K562 (cell line): ENCODE measurements at regions not wholly inside any gene's neighbourhood (a gene's known extent, or its start where the extent isn't known, plus 50 kb on each side); places are given as distances from the start of the nearest gene placed in this dataset.

Experiments used
- ATAC-seq: fragments of 200-7000 bp; cut with Tn5 transposase; 3 replicates; pipeline ENCODE4 v1.9.1; 2020; ENCODE audit warnings: moderate library complexity
- BruUV-seq: library from RNA; stranded (reverse); fragments of 400-500 nt; replicated peaks from 2 replicates; lab custom pipeline; 2021; lab: Mats Ljungman, UMichigan
- CTCF ChIA-PET: fragments of 300-600 bp; formaldehyde crosslinking; extraction: SDS; loops from one replicate; lab custom pipeline; 2021; ENCODE audit warnings: low intra/inter-chr PET ratio; lab: Yijun Ruan, JAX
- POLR2A ChIA-PET: fragments of 300-600, 350-650 bp; sonication (Branson Sonifier 250); formaldehyde crosslinking; extraction: SDS; loops from one replicate; lab custom pipeline; 2021; ENCODE audit warnings: antibody characterized with exemption, inconsistent platforms; lab: Yijun Ruan, JAX
- DNase-seq, 4 experiments: peaks; one replicate each; pipeline versions ENCODE4 v3.0.0 to v3.0.0-alpha.2; 2011 to 2018; ENCODE audit warnings: low spot score in 3 of 4, mixed read lengths in 3 of 4; ENCODE audit errors: extremely low read depth in 1 of 4
- FAIRE-seq: peaks from 2 replicates; lab custom pipeline; 2011; peaks lifted over from hg19 to GRCh38; lab: Jason Lieb, UNC
- H2AFZ ChIP-seq: 2 replicates; pipeline ENCODE4 v1.6.0; 2011; ENCODE audit warnings: low read depth, low read length, control low read depth, inconsistent platforms
- H3K27ac ChIP-seq: fragments of 200-600 bp; 3 replicates; pipeline ENCODE4 v1.8.0; 2011; ENCODE audit warnings: low read depth, mild to moderate bottlenecking, control low read depth, inconsistent platforms, low read length, moderate library complexity, mixed read lengths; ENCODE audit errors: extremely low read depth
- H3K27me3 ChIP-seq, 2 experiments: fragments of 300-600 bp in 1 of 2; 2 replicates in 1 of 2; 3 replicates in 1 of 2; pipeline versions ENCODE4 v1.6.0 to v1.8.0; 2011; ENCODE audit warnings: inconsistent platforms in 2 of 2, low read length in 2 of 2, mild to moderate bottlenecking in 1 of 2, mixed read lengths in 1 of 2, moderate library complexity in 1 of 2; ENCODE audit not compliant: control insufficient read depth in 2 of 2, insufficient read depth in 2 of 2
- H3K36me3 ChIP-seq: fragments of 300-600 bp; 3 replicates; pipeline ENCODE4 v1.8.0; 2011; ENCODE audit warnings: mild to moderate bottlenecking, low read length, inconsistent platforms; ENCODE audit not compliant: control insufficient read depth, insufficient read depth
- H3K4me1 ChIP-seq, 2 experiments: fragments of 200-600 bp in 1 of 2; replicated peaks in 1 of 2; 2 replicates in 1 of 2; 3 replicates in 1 of 2; pipeline versions ENCODE4 v1.5.1 to v1.8.0; 2011; ENCODE audit warnings: inconsistent platforms in 2 of 2, low read length in 2 of 2, mild to moderate bottlenecking in 1 of 2, mixed read lengths in 1 of 2, moderate library complexity in 1 of 2; ENCODE audit not compliant: control insufficient read depth in 2 of 2, insufficient read depth in 2 of 2
- H3K4me2 ChIP-seq: 2 replicates; pipeline ENCODE4 v1.6.1; 2011; ENCODE audit warnings: low read length, control low read depth, inconsistent platforms, mixed read lengths; ENCODE audit not compliant: insufficient read depth
- H3K4me3 ChIP-seq: fragments of 200-600 bp; sonication (generic), shearing (Covaris generic); 2 replicates; pipeline ENCODE4 v1.5.1; 2016; ENCODE audit warnings: control low read depth, inconsistent platforms
- H3K79me2 ChIP-seq: fragments of 200-600 bp; 3 replicates; pipeline ENCODE4 v1.8.0; 2011; ENCODE audit warnings: low read length, inconsistent platforms; ENCODE audit not compliant: control insufficient read depth, insufficient read depth
- H3K9ac ChIP-seq, 2 experiments: 2 replicates each; pipeline versions ENCODE4 v1.6.0 to v1.6.1; 2011; ENCODE audit warnings: low read depth in 2 of 2, low read length in 2 of 2, control low read depth in 1 of 2, inconsistent platforms in 1 of 2, mild to moderate bottlenecking in 1 of 2, mixed read lengths in 1 of 2; ENCODE audit not compliant: insufficient read depth in 1 of 2
- H3K9me1 ChIP-seq: one replicate; pipeline ENCODE4 v1.6.0; 2011; ENCODE audit warnings: inconsistent platforms, mild to moderate bottlenecking, low read length, moderate library complexity; ENCODE audit not compliant: control insufficient read depth, insufficient read depth
- H3K9me3 ChIP-seq: replicated peaks from 2 replicates; pipeline ENCODE4 v1.5.1; 2011; ENCODE audit warnings: low read depth, low read length, inconsistent platforms; ENCODE audit not compliant: control insufficient read depth, insufficient read depth
- H4K20me1 ChIP-seq: replicated peaks from 2 replicates; pipeline ENCODE4 v1.6.1; 2011; ENCODE audit warnings: low read length, inconsistent platforms, mixed read lengths; ENCODE audit not compliant: control insufficient read depth, insufficient read depth
- HNRNPK ChIP-seq: fragments of 200-400 bp; formaldehyde crosslinking; IDR thresholded peaks from one replicate; pipeline ENCODE4 v1.6.1; 2018; ENCODE audit warnings: mild to moderate bottlenecking, low read depth, low read length; ENCODE audit not compliant: poor library complexity, severe bottlenecking
- MCM7 ChIP-seq, 2 experiments: fragments of 450-650 bp; IDR thresholded peaks; 2 replicates each; pipeline ENCODE4 v1.6.1; 2016 to 2018
- MYC ChIP-seq, 2 experiments: fragments of 250-450 bp in 1 of 2; sonication (Bioruptor Pico) in 1 of 2; IDR thresholded peaks; 2 replicates each; pipeline versions ENCODE4 v1.5.1 to v1.6.1; 2012 to 2021; ENCODE audit warnings: low read depth in 2 of 2, borderline replicate concordance in 1 of 2, improper control_type of control experiment in 1 of 2, low read length in 1 of 2, mild to moderate bottlenecking in 1 of 2, moderate library complexity in 1 of 2
- NCOA6 ChIP-seq: fragments of 450-650 bp; IDR thresholded peaks from 2 replicates; pipeline ENCODE4 v1.6.1; 2017; ENCODE audit warnings: mild to moderate bottlenecking
- POLR3A ChIP-seq: IDR thresholded peaks from 2 replicates; pipeline ENCODE4 v1.6.1; 2011; ENCODE audit warnings: borderline replicate concordance, mild to moderate bottlenecking, moderate library complexity; ENCODE audit not compliant: insufficient read length, insufficient read depth; ENCODE audit errors: extremely low read depth
- SRSF3 ChIP-seq: fragments of 200-400 bp; formaldehyde crosslinking; IDR thresholded peaks from 2 replicates; pipeline ENCODE4 v1.6.1; 2016; ENCODE audit warnings: mild to moderate bottlenecking, low read length, moderate library complexity; ENCODE audit not compliant: insufficient read depth
- ZNF146 ChIP-seq: IDR thresholded peaks from one replicate; pipeline ENCODE4 v1.6.1; 2018; ENCODE audit warnings: missing compliant biosample characterization; ENCODE audit not compliant: unreplicated experiment
- WGBS: fragments of 100-300 bp; shearing (Covaris generic); methylation state at CpG from one replicate; pipeline ENCODE4 v1.1.6; 2016; ENCODE audit warnings: low coverage, mixed read lengths; ENCODE audit not compliant: insufficient coverage; ENCODE audit errors: missing lambda C conversion rate; 5-methylcytosine and 5-hydroxymethylcytosine counted together
- in situ Hi-C: fragments of 300-500 bp; cut with MboI; formaldehyde crosslinking; loops from 4 replicates; pipeline ENCODE4 v1.15.0; 2018; ENCODE audit warnings: inconsistent platforms, mixed read lengths
- intact Hi-C: fragments of 100-400 bp; cut with micrococcal nuclease; formaldehyde crosslinking; loops from 2 replicates; pipeline ENCODE4 v1.14.2; 2022
- TF ChIP-seq, protein P1 (sequence below): fragments of 250-450 bp; sonication (Bioruptor Pico); IDR thresholded peaks from 2 replicates; pipeline ENCODE4 v1.8.0; 2022; ENCODE audit warnings: inconsistent platforms
- TF ChIP-seq, protein P2 (sequence below), 2 experiments: fragments of 450-650 bp in 1 of 2; sonication (generic) in 1 of 2; formaldehyde crosslinking in 1 of 2; IDR thresholded peaks; 2 replicates each; pipeline versions ENCODE4 v1.7.1 to v1.9.0; 2016 to 2022; ENCODE audit warnings: inconsistent platforms in 1 of 2, mild to moderate bottlenecking in 1 of 2, missing genetic modification reagents in 1 of 2

DNA sequence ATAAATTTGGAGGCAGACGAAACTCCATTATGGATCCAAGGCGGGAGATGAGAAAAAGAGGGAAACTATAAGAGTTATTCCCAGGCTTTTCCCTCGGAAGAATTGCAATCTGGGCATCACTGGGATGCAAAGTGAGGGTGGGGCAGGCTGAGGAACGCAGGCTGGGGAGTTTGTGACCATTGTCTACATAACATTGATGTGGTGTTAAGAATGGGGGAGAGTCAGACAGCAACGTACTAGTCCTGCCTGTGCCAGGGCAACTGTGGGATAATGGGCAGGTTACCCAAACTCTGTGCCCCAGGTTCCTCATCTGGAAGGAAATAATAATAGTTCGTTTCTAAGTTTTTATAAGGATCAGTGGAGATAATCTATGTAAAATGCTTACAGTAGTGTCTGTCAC, 84.4 kb upstream of the SIX2 start:
- in situ Hi-C loops (no loop called here), intact Hi-C loops (no loop called here)
- Histone ChIP-seq H2AFZ (no peak overlapping the region), H3K9ac (no peak overlapping the region), H4K20me1 (no peaks in the 10 kb centered on the region; the same call in 1 of the 2 replicates), H3K36me3 (no peaks in the 10 kb centered on the region), H3K9me3 (no peaks in the 10 kb centered on the region), H3K4me1 (no peaks in the 10 kb centered on the region), H3K9me1 (no peaks in the 10 kb centered on the region), H3K27ac (no peak overlapping the region), H3K4me2 (no peak overlapping the region), H3K27me3 (peaks cover 6 to 19% of the 10 kb centered on the region in 2 experiments; a peak in 3 of 5 replicates), H3K4me3 (no peak overlapping the region), H3K79me2 (no peaks in the 10 kb centered on the region)
- no peak for FAIRE-seq
- CTCF ChIA-PET: no interaction called here
- POLR2A ChIA-PET: no interaction called here
- no peak for TF ChIP-seq ZNF146
- TF ChIP-seq, protein P1, sequence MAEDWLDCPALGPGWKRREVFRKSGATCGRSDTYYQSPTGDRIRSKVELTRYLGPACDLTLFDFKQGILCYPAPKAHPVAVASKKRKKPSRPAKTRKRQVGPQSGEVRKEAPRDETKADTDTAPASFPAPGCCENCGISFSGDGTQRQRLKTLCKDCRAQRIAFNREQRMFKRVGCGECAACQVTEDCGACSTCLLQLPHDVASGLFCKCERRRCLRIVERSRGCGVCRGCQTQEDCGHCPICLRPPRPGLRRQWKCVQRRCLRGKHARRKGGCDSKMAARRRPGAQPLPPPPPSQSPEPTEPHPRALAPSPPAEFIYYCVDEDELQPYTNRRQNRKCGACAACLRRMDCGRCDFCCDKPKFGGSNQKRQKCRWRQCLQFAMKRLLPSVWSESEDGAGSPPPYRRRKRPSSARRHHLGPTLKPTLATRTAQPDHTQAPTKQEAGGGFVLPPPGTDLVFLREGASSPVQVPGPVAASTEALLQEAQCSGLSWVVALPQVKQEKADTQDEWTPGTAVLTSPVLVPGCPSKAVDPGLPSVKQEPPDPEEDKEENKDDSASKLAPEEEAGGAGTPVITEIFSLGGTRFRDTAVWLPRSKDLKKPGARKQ (CRISPR knock-in tag): no peak
- TF ChIP-seq SRSF3: no peak
- no peak for TF ChIP-seq NCOA6
- TF ChIP-seq HNRNPK: no peak
- no peak for TF ChIP-seq MCM7 (IDR thresholded peaks at IDR 0.05)
- TF ChIP-seq, protein P2, sequence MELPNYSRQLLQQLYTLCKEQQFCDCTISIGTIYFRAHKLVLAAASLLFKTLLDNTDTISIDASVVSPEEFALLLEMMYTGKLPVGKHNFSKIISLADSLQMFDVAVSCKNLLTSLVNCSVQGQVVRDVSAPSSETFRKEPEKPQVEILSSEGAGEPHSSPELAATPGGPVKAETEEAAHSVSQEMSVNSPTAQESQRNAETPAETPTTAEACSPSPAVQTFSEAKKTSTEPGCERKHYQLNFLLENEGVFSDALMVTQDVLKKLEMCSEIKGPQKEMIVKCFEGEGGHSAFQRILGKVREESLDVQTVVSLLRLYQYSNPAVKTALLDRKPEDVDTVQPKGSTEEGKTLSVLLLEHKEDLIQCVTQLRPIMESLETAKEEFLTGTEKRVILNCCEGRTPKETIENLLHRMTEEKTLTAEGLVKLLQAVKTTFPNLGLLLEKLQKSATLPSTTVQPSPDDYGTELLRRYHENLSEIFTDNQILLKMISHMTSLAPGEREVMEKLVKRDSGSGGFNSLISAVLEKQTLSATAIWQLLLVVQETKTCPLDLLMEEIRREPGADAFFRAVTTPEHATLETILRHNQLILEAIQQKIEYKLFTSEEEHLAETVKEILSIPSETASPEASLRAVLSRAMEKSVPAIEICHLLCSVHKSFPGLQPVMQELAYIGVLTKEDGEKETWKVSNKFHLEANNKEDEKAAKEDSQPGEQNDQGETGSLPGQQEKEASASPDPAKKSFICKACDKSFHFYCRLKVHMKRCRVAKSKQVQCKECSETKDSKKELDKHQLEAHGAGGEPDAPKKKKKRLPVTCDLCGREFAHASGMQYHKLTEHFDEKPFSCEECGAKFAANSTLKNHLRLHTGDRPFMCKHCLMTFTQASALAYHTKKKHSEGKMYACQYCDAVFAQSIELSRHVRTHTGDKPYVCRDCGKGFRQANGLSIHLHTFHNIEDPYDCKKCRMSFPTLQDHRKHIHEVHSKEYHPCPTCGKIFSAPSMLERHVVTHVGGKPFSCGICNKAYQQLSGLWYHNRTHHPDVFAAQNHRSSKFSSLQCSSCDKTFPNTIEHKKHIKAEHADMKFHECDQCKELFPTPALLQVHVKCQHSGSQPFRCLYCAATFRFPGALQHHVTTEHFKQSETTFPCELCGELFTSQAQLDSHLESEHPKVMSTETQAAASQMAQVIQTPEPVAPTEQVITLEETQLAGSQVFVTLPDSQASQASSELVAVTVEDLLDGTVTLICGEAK (IDR thresholded peaks at IDR 0.05): no peak
- TF ChIP-seq, protein P2 (CRISPR knock-in tag; IDR thresholded peaks at IDR 0.05): no peak
- TF ChIP-seq POLR3A: no peak
- TF ChIP-seq MYC (IDR thresholded peaks at IDR 0.05; ENCODE audit: low read depth, low read length): no peak
- no peak for TF ChIP-seq MYC (CRISPR knock-in tag; IDR thresholded peaks at IDR 0.05; ENCODE audit: borderline replicate concordance, low read depth)
- DNase-seq: no peak
- 2% methylated on average over 6 of the region's 6 CpGs for WGBS
- no TSS peak for BruUV-seq
- ATAC-seq: no peak
